CD4-positive, CD25-positive, alpha-beta regulatory T cell (primary cell): ENCODE measurements at regions not wholly inside any gene's neighbourhood (a gene's known extent, or its start where the extent isn't known, plus 50 kb on each side); places are given as distances from the start of the nearest gene placed in this dataset.

Experiments used
- ATAC-seq, 2 donors: fragments of 150-1000 bp; cut with Tn5 transposase; one replicate each; pipeline ENCODE4 v1.10.0; 2021; ENCODE audit warnings: low read depth in 2 of 2, moderate number of reproducible peaks in 2 of 2, moderate library complexity in 1 of 2
- DNase-seq, 3 donors: peaks; one replicate each; pipeline versions ENCODE4 v3.0.0 to v3.0.0-alpha.2; 2012 to 2022; ENCODE audit warnings: mixed read lengths in 1 of 3
- H3K27ac ChIP-seq: one replicate; pipeline ENCODE4 v1.7.0; 2013; ENCODE audit warnings: mild to moderate bottlenecking, low read length; ENCODE audit not compliant: insufficient read depth, poor library complexity, severe bottlenecking
- H3K27me3 ChIP-seq: one replicate; pipeline ENCODE4 v1.7.0; 2013; ENCODE audit warnings: low read length; ENCODE audit not compliant: control insufficient read depth, insufficient read depth
- H3K36me3 ChIP-seq: one replicate; pipeline ENCODE4 v1.7.0; 2013; ENCODE audit warnings: mild to moderate bottlenecking, low read length, moderate library complexity; ENCODE audit not compliant: control insufficient read depth, insufficient read depth
- H3K4me1 ChIP-seq: 2 replicates; pipeline ENCODE4 v1.7.0; 2013; ENCODE audit warnings: mild to moderate bottlenecking, low read length; ENCODE audit not compliant: insufficient read depth, control insufficient read depth, poor library complexity, severe bottlenecking
- H3K4me3 ChIP-seq: one replicate; pipeline ENCODE4 v1.7.0; 2013; ENCODE audit warnings: low read depth, mild to moderate bottlenecking, low read length, moderate library complexity
- H3K9me3 ChIP-seq, 2 experiments: 1 replicate in 1 of 2; 2 replicates in 1 of 2; pipeline ENCODE4 v1.7.0; 2013; ENCODE audit warnings: low read length in 2 of 2, mild to moderate bottlenecking in 1 of 2, moderate library complexity in 1 of 2; ENCODE audit not compliant: control insufficient read depth in 2 of 2
- H3K27ac Mint-ChIP-seq, 3 donors: one replicate each; pipeline ENCODE4 v1.8.0; 2020 to 2022; ENCODE audit warnings: mild to moderate bottlenecking in 3 of 3, mixed read lengths in 3 of 3, moderate library complexity in 2 of 3
- H3K27me3 Mint-ChIP-seq: one replicate; pipeline ENCODE4 v1.8.0; 2022; ENCODE audit warnings: mild to moderate bottlenecking, mixed read lengths
- H3K36me3 Mint-ChIP-seq: one replicate; pipeline ENCODE4 v1.8.0; 2020; ENCODE audit warnings: mixed read lengths
- H3K4me1 Mint-ChIP-seq, 4 donors: one replicate each; pipeline ENCODE4 v1.8.0; 2020 to 2022; ENCODE audit warnings: mixed read lengths in 4 of 4, mild to moderate bottlenecking in 1 of 4
- H3K4me3 Mint-ChIP-seq, 4 donors: one replicate each; pipeline ENCODE4 v1.8.0; 2020 to 2022; ENCODE audit warnings: mild to moderate bottlenecking in 4 of 4, mixed read lengths in 4 of 4, moderate library complexity in 3 of 4
- H3K9me3 Mint-ChIP-seq, 7 donors: one replicate each; pipeline ENCODE4 v1.8.0; 2020 to 2022; ENCODE audit warnings: mixed read lengths in 7 of 7, mild to moderate bottlenecking in 3 of 7, moderate library complexity in 2 of 7

GRCh38 chr10:23870651-23871610 is 338.0 kb upstream of the KIAA1217 start:
- H3K4me1 Mint-ChIP-seq, result no peaks in the 10 kb centered on the region
- H3K36me3 Mint-ChIP-seq, result no peaks in the 10 kb centered on the region
- no peaks in the 10 kb centered on the region for H3K27me3 Mint-ChIP-seq
- Histone ChIP-seq H3K9me3 (no peaks in the 10 kb centered on the region), H3K4me3 (no peak overlapping the region), H3K36me3 (no peaks in the 10 kb centered on the region), H3K4me1 (no peaks in the 10 kb centered on the region), H3K27me3 (no peaks in the 10 kb centered on the region), H3K27ac (no peak overlapping the region)
- ATAC-seq (no peak), DNase-seq (no peak)
- peaks cover 0 to 6% (median 1%) of the 10 kb centered on the region in 7 donors for H3K9me3 Mint-ChIP-seq
- H3K4me3 Mint-ChIP-seq, result no peak overlapping the region
- no peak overlapping the region for H3K27ac Mint-ChIP-seq

- H3K4me1 Mint-ChIP-seq, result no peaks in the 10 kb centered on the region
- Histone ChIP-seq H3K27ac (no peak overlapping the region), H3K36me3 (no peaks in the 10 kb centered on the region), H3K27me3 (no peaks in the 10 kb centered on the region), H3K4me1 (no peaks in the 10 kb centered on the region), H3K4me3 (no peak overlapping the region), H3K9me3 (no peaks in the 10 kb centered on the region)
- peaks cover 0 to 6% (median 1%) of the 10 kb centered on the region in 7 donors for H3K9me3 Mint-ChIP-seq
- H3K4me3 Mint-ChIP-seq, result no peak overlapping the region
- ATAC-seq (no peak), DNase-seq (no peak)
- no peaks in the 10 kb centered on the region for H3K36me3 Mint-ChIP-seq
- no peak overlapping the region for H3K27ac Mint-ChIP-seq
- H3K27me3 Mint-ChIP-seq, result no peaks in the 10 kb centered on the region
These were observed 336.6 kb upstream of the KIAA1217 start for GRCh38 chr10:23872290-23872689.

DNA sequence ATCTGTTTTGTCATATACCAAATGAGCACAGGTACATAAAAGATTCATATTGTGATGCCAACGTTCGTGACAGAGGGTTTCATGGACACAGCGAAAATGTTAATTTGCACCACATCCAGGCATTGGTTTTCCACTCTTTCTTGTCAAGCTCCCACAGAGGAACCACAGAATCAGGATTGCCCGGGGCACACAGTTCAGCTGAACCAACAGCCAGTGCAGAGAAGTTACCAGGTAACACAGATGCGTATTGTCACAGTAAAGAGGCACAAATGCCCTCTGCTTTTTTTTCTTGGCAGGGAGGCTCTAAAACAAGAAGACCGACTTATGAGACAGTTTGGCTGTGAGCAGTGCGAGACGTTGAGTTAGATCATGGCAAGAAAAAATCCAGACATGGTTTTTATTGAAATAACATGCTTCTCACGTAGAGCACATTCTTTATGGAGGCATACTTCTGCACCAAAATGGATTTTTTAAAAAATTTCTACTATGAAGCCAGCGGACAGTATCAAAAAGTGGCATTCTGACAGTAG is 331.1 kb upstream of the KIAA1217 start:
- H3K4me1 ChIP-seq, result no peaks in the 10 kb centered on the region
- H3K27ac Mint-ChIP-seq, result no peak overlapping the region

GRCh38 chr10:23884670-23885069 is 324.3 kb upstream of the KIAA1217 start:
- H3K4me3 ChIP-seq, result no peak overlapping the region
- H3K9me3 ChIP-seq, result no peaks in the 10 kb centered on the region
- Mint-ChIP-seq H3K9me3 (no peaks in the 10 kb centered on the region), H3K27me3 (no peaks in the 10 kb centered on the region), H3K27ac (no peak overlapping the region), H3K4me3 (no peak overlapping the region), H3K4me1 (no peaks in the 10 kb centered on the region), H3K36me3 (no peaks in the 10 kb centered on the region)
- no peak overlapping the region for H3K27ac ChIP-seq
- ATAC-seq (no peak), DNase-seq (no peak)
- H3K36me3 ChIP-seq, result no peaks in the 10 kb centered on the region
- H3K27me3 ChIP-seq, result no peaks in the 10 kb centered on the region
- H3K4me1 ChIP-seq, result no peaks in the 10 kb centered on the region

More for the DNA sequence above, 331.1 kb upstream of the KIAA1217 start:
- DNase-seq (no peak), ATAC-seq (no peak)
- no peaks in the 10 kb centered on the region for H3K9me3 ChIP-seq
- no peaks in the 10 kb centered on the region for H3K36me3 Mint-ChIP-seq
- H3K4me1 Mint-ChIP-seq, result no peaks in the 10 kb centered on the region
- no peaks in the 10 kb centered on the region for H3K36me3 ChIP-seq
- H3K27ac ChIP-seq, result no peak overlapping the region
- peaks cover 0 to 2% (median 0%) of the 10 kb centered on the region in 7 donors for H3K9me3 Mint-ChIP-seq
- H3K27me3 Mint-ChIP-seq, result no peaks in the 10 kb centered on the region
- H3K4me3 Mint-ChIP-seq, result no peak overlapping the region
- H3K4me3 ChIP-seq, result no peak overlapping the region
- no peaks in the 10 kb centered on the region for H3K27me3 ChIP-seq

GRCh38 chr10:23885853-23886252 is 323.1 kb upstream of the KIAA1217 start:
- Histone ChIP-seq H3K27ac (no peak overlapping the region), H3K36me3 (no peaks in the 10 kb centered on the region), H3K4me3 (no peak overlapping the region), H3K9me3 (no peaks in the 10 kb centered on the region), H3K4me1 (no peaks in the 10 kb centered on the region), H3K27me3 (no peaks in the 10 kb centered on the region)
- H3K9me3 Mint-ChIP-seq, result no peaks in the 10 kb centered on the region
- H3K27ac Mint-ChIP-seq, result no peak overlapping the region
- no peak overlapping the region for H3K4me3 Mint-ChIP-seq
- H3K4me1 Mint-ChIP-seq, result no peaks in the 10 kb centered on the region
- H3K36me3 Mint-ChIP-seq, result no peaks in the 10 kb centered on the region
- DNase-seq (no peak), ATAC-seq (no peak)
- no peaks in the 10 kb centered on the region for H3K27me3 Mint-ChIP-seq

GRCh38 chr10:23886355-23886754 is 322.6 kb upstream of the KIAA1217 start:
- Mint-ChIP-seq H3K9me3 (no peaks in the 10 kb centered on the region), H3K27ac (no peak overlapping the region), H3K36me3 (no peaks in the 10 kb centered on the region), H3K4me1 (no peaks in the 10 kb centered on the region), H3K27me3 (no peaks in the 10 kb centered on the region), H3K4me3 (peak overlapping the region in 1 of 4 donors; percentile 56)
- no peak overlapping the region for H3K27ac ChIP-seq
- DNase-seq (no peak), ATAC-seq (no peak)
- no peak overlapping the region for H3K4me3 ChIP-seq
- no peaks in the 10 kb centered on the region for H3K27me3 ChIP-seq
- no peaks in the 10 kb centered on the region for H3K36me3 ChIP-seq
- no peaks in the 10 kb centered on the region for H3K4me1 ChIP-seq
- no peaks in the 10 kb centered on the region for H3K9me3 ChIP-seq

GRCh38 chr10:23891301-23891700 is 317.6 kb upstream of the KIAA1217 start:
- Histone ChIP-seq H3K9me3 (no peaks in the 10 kb centered on the region), H3K27ac (no peak overlapping the region), H3K4me3 (no peak overlapping the region), H3K4me1 (no peaks in the 10 kb centered on the region), H3K27me3 (no peaks in the 10 kb centered on the region), H3K36me3 (no peaks in the 10 kb centered on the region)
- H3K4me3 Mint-ChIP-seq, result no peak overlapping the region
- no peak overlapping the region for H3K27ac Mint-ChIP-seq
- no peaks in the 10 kb centered on the region for H3K36me3 Mint-ChIP-seq
- peaks cover 0 to 2% (median 0%) of the 10 kb centered on the region in 7 donors for H3K9me3 Mint-ChIP-seq
- DNase-seq, result no peak
- no peaks in the 10 kb centered on the region for H3K27me3 Mint-ChIP-seq
- no peak for ATAC-seq
- no peaks in the 10 kb centered on the region for H3K4me1 Mint-ChIP-seq

DNA sequence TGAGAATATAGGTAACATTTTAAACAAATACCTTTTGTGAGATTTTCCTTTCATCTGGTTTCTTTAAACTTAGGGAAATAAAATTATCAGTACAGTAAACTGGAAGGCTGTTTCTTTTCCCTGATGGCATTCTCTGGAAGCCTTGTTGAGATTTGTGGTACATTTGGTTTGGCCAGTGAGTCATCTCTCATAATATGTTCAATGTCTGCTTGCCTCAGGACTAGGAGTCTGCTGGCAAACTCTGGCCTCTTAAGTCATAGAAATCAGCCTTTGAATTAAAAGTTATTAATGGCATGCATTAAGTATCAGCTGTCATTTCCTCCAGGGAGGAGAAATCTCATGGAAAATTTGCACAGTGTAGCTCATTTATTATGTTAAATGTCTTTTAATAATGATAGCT is 316.6 kb upstream of the KIAA1217 start:
- peaks cover 0 to 4% (median 0%) of the 10 kb centered on the region in 7 donors for H3K9me3 Mint-ChIP-seq
- Histone ChIP-seq H3K36me3 (no peaks in the 10 kb centered on the region), H3K27me3 (no peaks in the 10 kb centered on the region), H3K4me1 (no peaks in the 10 kb centered on the region), H3K4me3 (no peak overlapping the region), H3K9me3 (no peaks in the 10 kb centered on the region), H3K27ac (no peak overlapping the region)
- no peaks in the 10 kb centered on the region for H3K4me1 Mint-ChIP-seq
- DNase-seq, result no peak
- H3K27me3 Mint-ChIP-seq, result no peaks in the 10 kb centered on the region
- no peak overlapping the region for H3K4me3 Mint-ChIP-seq
- no peak for ATAC-seq
- no peaks in the 10 kb centered on the region for H3K36me3 Mint-ChIP-seq
- no peak overlapping the region for H3K27ac Mint-ChIP-seq
